Stimulated activated CD4-positive, alpha-beta T cell treated with anti-CD3 and anti-CD28 coated beads, Interleukin-1b, Interleukin-23, amount 100 ng/mL, for 48 hours (primary cell): ENCODE measurements at regions not wholly inside any gene's neighbourhood (a gene's known extent, or its start where the extent isn't known, plus 50 kb on each side); places are given as distances from the start of the nearest gene placed in this dataset.
"Not testable (repeated sequence)": the region's sequence is repeated elsewhere in the genome, so short reads cannot be mapped to it uniquely, and the experiment has no call there.

Experiments used
- DNase-seq: peaks from one replicate; pipeline ENCODE4 v3.0.0-alpha.2; 2020

- DNase-seq, result no peak
These were observed 131.7 kb upstream of the NDUFV2 start for GRCh38 chr18:8970843-8971242.

GRCh38 chr18:8972116-8972515, 130.4 kb upstream of the NDUFV2 start:
- DNase-seq, result no peak

- no peak for DNase-seq
These were observed 128.2 kb upstream of the NDUFV2 start for GRCh38 chr18:8974279-8974678.

- no peak for DNase-seq
These were observed 127.8 kb upstream of the NDUFV2 start for GRCh38 chr18:8974696-8975095.

DNA sequence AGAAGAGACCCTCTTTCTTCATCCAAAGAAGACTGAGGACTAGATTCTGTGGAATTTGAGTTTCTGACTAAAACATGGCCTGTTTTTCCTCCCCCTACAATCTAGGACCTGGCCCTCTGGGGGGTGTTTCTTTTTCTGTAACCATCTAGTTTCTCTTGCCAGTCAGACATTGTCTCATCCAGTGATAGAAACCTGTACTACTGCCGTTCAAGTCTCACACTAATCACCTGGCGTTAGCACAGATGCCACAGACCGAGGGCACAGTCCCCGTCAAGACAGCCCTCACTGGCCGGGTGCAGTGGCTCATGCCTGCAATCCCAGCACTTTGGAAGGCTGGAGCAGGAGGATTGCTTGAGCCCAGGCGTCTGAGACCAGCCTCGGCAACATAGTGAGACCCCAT, 126.9 kb upstream of the NDUFV2 start:
- no peak for DNase-seq

DNA sequence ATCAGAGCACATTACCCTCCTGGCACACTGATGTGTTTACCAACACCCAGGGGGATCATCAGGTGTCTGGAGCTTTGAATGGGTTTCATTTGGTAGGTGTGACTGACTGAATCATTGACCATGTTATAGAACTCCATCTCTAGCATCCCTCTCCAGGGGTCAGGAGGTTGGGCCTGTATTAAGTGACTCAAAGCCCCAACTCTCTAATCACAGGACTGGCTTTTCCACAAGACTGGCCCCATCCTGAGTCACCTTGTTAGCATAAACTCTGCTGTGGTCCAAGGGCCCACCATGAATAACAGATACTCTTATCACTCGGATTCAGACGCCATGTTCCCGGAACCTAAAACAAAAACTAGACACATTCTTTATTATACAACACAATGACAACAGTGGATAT, 125.9 kb upstream of the NDUFV2 start:
- DNase-seq, result no peak

DNA sequence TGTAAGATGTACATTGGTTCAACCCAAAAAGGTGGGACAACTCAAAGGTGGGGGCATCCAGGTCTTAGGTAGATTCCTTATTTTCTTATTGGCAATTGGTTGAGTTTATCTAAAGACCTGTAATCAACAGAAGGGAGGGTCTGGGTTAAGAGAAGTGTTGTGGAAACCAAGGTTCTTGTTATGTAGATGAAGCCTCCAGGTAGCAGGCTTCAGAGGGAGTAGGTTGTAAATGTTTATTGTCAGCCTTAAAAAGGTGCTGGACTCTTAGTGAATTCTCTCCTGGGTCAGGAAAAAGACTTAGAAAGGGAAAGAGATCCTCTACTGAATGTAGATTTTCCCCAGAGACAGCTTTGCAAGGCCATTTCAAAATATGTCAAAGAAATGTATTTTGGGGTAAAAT, 125.3 kb upstream of the NDUFV2 start:
- no peak for DNase-seq

DNA sequence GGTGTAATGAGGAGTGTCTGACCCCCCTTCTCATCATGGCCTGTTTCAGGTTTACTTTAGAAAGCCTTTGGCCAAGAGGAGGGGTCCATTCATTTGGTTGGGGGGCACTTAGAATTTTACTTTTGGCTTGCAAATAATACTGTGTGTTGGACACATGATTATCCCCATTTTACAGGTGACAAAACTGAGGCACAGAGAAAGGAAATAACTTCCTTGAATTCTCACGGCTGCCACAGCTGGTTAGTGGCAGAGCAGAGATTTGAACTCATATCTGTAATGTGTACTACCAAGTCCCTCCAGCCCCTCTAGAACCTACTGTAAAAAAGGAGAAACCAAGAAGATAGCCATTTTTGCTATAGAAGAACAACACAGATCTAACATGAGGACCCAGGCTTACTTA, 124.8 kb upstream of the NDUFV2 start:
- DNase-seq, result no peak

DNA sequence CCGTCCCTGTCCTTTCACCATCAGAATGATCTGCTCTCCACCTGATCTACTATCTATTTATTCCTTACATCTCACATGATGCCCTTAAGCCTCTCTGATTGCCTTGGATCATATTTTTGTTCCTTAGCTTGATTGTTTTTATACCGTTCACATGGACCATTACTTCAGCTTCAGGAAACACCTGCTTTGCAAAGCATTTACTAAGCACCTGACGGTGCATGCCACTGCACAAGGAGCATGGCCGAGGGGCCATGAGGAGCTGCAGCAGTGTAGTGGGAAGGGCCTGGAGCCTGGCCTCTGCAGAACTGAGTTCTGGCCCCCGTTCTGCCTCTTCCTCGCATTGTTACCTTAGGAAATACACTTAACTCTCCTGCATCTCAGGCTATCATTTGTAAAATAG, 124.1 kb upstream of the NDUFV2 start:
- no peak for DNase-seq

DNA sequence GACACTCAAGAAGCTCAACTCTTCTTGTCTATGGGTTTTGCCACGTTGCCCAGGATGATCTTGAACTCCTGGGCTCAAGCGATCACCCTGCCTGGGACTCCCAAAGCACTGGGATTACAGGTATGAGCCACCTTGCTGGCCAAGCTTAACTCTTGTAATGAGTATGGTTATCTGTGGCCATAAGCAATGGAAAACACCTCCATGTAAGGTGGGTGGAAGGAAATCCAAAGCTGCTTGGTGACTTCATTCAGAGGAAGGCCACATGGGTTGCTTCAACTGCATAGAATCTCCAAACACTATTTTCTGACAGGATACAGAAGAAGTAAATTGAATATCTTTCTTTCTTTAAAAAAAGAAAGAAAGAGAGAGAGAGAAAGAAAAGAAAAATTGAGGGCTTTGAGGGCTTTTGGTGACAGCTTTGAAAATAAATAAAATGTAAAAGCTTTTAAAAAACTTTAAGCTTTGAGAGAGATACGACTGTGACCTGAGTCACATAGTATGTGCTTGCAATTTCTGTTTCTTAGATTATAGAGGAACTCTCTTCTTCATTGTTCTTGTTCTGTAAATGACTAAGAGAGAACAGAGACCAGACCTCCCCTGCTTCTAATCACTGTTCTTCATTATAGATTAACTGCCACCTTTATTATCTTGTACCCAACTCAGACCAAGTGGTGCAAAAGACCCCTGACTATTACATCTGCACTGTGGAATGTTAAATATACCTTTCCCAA, 123.1 kb upstream of the NDUFV2 start:
- no peak for DNase-seq

- no peak for DNase-seq
These were observed 122.0 kb upstream of the NDUFV2 start for GRCh38 chr18:8980496-8980895.

DNA sequence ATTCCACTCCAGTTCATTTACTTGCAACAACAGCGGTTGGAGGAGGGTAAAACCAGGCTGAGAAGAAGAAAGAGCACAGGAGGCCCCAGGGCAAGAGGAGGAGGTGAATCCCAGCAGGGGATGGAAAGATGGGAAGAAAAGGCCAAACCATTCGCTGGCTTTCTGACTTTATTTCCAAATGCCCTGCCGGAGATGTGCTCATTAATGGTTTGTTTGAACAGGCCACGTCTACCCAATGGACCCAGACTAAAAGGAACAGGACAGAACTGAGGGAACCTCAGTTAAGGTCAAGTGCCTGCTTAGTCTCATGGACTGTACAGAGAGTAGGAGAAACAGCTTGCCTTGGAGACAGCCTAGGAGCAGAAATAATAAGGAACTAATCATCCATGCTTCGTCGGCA, 121.6 kb upstream of the NDUFV2 start:
- DNase-seq, result no peak

- no peak for DNase-seq
These were observed 119.9 kb upstream of the NDUFV2 start for GRCh38 chr18:8982416-8983183.

DNA sequence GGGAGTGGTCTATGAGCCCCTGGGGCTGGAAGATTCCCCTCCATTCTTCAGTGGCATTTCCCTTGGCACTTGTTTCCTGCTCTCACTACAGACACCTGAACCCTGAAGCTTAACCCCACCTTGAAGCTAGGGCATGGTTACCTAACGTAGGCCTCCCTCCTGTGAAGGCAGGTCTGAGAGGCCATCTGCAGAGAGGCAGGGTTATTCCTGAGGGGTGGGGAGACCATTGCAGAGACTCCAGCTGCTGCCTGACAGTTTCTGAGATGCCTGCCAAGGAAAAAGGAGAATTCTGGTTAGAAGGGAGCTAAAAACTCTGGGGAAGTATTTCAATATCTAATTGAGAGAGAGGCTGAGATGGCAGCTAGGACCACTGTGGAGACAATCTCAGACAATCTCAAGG, 119.3 kb upstream of the NDUFV2 start:
- DNase-seq, result no peak

GRCh38 chr18:8984131-8984721, 118.3 kb upstream of the NDUFV2 start:
- no peak for DNase-seq

DNA sequence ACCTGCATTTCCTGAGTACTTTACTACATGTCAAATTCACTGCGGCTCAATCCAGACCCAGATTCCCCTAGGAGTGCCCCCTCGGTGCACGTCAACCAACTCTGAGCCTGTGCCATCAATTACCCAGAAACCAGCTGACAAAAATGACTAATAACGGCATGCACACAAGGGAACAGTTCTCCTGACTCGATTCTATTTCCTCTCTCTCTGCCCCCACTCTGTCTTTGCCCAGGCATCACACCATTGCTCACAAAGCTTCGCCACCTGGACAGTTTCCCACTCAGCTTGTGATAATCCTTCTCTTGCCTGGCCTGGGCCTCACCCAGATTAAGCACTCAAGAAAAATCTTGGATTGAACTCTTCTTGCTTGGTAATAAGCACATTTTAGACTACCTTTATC, 115.3 kb upstream of the NDUFV2 start:
- DNase-seq, result no peak

DNA sequence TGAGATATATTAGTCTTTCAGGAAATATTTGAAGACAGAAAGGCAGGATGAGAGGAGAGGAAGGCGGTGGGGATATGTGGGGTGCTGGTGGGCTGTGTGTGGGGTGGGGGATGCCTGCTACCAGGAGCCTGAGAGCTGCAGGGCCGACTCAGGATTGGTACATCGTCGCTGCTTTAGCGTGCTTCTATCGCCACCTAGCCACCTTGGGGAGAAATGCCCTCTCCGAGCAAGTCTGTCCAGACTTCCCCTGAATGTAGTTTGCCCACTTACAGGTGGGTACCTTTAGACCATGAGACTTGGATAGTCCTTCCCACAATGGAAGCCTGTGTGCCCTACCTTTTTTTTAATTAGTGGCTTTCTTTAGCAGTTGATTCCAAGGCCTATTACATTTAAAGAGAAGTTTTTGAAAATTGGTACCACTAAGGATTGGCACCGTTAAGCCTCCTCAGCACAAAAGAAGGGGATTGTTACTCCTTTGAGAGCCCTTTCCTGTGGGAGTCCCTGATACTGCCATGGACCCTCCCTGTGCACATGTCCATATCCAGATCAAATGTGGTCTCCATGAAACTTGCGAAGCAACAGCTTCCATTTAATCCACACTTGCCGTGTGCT, 114.1 kb upstream of the NDUFV2 start:
- peak; percentile 45 for DNase-seq

- DNase-seq, result no peak
These were observed 113.5 kb upstream of the NDUFV2 start for GRCh38 chr18:8989017-8989416.

GRCh38 chr18:8989855-8990254, 112.6 kb upstream of the NDUFV2 start:
- DNase-seq, result no peak

GRCh38 chr18:8990276-8991031, 112.0 kb upstream of the NDUFV2 start:
- DNase-seq, result no peak

DNA sequence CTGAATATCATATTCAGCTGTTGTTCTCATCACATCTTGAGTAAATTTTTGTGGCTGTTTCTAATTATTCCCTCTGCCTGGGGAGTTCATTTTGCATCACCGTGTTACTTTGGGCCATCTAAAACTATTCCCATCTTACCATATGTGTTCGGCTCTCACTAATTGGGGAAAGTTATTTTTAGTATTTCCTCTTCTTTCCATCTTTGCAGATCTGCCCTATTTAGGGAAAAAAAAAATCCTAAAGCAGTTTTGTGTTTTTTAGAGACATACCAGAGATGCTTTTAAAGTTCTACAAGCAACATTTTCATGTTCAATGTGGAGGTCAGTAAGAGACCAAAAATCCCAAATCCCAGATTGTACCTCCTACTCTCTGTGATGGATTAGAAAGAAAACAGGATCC, 111.3 kb upstream of the NDUFV2 start:
- DNase-seq, result no peak

GRCh38 chr18:8992500-8992899, 110.0 kb upstream of the NDUFV2 start:
- DNase-seq, result not testable (repeated sequence)

GRCh38 chr18:8994603-8995002, 107.9 kb upstream of the NDUFV2 start:
- no peak for DNase-seq
